Endodermal cell (in vitro differentiated cells): ENCODE measurements at regions not wholly inside any gene's neighbourhood (a gene's known extent, or its start where the extent isn't known, plus 50 kb on each side); places are given as distances from the start of the nearest gene placed in this dataset.
"Not testable (repeated sequence)": the region's sequence is repeated elsewhere in the genome, so short reads cannot be mapped to it uniquely, and the experiment has no call there.

Source experiments
- DNase-seq: peaks from one replicate; pipeline ENCODE4 v3.0.0-alpha.2; 2017
- H3K27ac ChIP-seq: 2 replicates; pipeline ENCODE4 v1.5.1; 2013; ENCODE audit warnings: mild to moderate bottlenecking, low read depth, low read length, moderate library complexity
- H3K27me3 ChIP-seq: 2 replicates; pipeline ENCODE4 v1.6.1; 2013; ENCODE audit warnings: mild to moderate bottlenecking, low read length, moderate library complexity; ENCODE audit not compliant: insufficient read depth, control insufficient read depth, poor library complexity, severe bottlenecking
- H3K36me3 ChIP-seq: 2 replicates; pipeline ENCODE4 v1.7.0; 2013; ENCODE audit warnings: mild to moderate bottlenecking, low read length, moderate library complexity; ENCODE audit not compliant: control insufficient read depth, insufficient read depth
- H3K4me1 ChIP-seq: one replicate; pipeline ENCODE4 v1.7.0; 2013; ENCODE audit warnings: low read length; ENCODE audit not compliant: control insufficient read depth, insufficient read depth
- H3K4me3 ChIP-seq: 2 replicates; pipeline ENCODE4 v1.5.1; 2013; ENCODE audit warnings: mild to moderate bottlenecking, low read length, moderate library complexity
- H3K9ac ChIP-seq: 2 replicates; pipeline ENCODE4 v1.6.1; 2013; ENCODE audit warnings: mild to moderate bottlenecking, low read length, moderate library complexity; ENCODE audit not compliant: poor library complexity, severe bottlenecking; ENCODE audit errors: extremely low read depth
- H3K9me3 ChIP-seq: 2 replicates; pipeline ENCODE4 v1.6.1; 2013; ENCODE audit warnings: mild to moderate bottlenecking, low read length, moderate library complexity; ENCODE audit not compliant: control insufficient read depth
- H3K27ac Mint-ChIP-seq: 2 replicates; pipeline ENCODE4 v1.8.0; 2020; ENCODE audit warnings: mixed read lengths
- H3K27me3 Mint-ChIP-seq: 2 replicates; pipeline ENCODE4 v1.8.0; 2021; ENCODE audit warnings: mild to moderate bottlenecking, mixed read lengths; ENCODE audit not compliant: insufficient read depth
- H3K36me3 Mint-ChIP-seq: 2 replicates; pipeline ENCODE4 v1.8.0; 2020; ENCODE audit warnings: low read depth, mixed read lengths
- H3K4me1 Mint-ChIP-seq: 2 replicates; pipeline ENCODE4 v1.8.0; 2020; ENCODE audit warnings: mixed read lengths
- H3K4me3 Mint-ChIP-seq: 2 replicates; pipeline ENCODE4 v1.8.0; 2020; ENCODE audit warnings: mild to moderate bottlenecking, moderate library complexity, mixed read lengths
- H3K9me3 Mint-ChIP-seq: 2 replicates; pipeline ENCODE4 v1.8.0; 2020; ENCODE audit warnings: mild to moderate bottlenecking, mixed read lengths
- CTCF ChIP-seq: fragments of 200-600 bp; sonication (generic); conservative IDR thresholded peaks from 2 replicates; pipeline ENCODE4 v1.5.0; 2021; ENCODE audit warnings: antibody characterized with exemption, mild to moderate bottlenecking
- WGBS, 2 experiments: methylation state at CpG; one replicate each; pipeline versions ENCODE4 v1.1.5 to v1.1.7; 2013; ENCODE audit warnings: missing lambda C conversion rate in 2 of 2, mixed read lengths in 1 of 2; ENCODE audit not compliant: insufficient coverage in 1 of 2, insufficient read length in 1 of 2; 5-methylcytosine and 5-hydroxymethylcytosine counted together

DNA sequence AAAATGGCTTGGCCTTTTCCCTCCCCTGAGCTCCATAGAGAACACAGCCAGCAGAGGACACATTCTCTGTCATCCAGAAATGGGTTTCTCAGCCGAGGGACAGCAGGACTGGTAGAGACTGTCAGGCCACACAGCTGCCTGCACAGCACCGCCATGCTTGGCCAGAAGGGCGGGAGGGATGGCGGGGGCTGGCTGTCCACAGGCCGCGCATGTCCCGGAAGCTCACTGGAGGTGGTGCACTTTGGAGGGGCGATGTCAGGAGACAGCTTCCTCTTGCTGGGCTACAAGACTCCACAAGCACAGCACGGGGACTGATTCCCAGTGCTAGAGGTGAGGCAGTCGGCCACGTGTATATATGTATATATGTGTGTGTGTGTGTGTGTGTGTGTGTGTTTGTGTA lies 125.3 kb downstream of the GOLGA6L4 start:
- WGBS, 2 experiments = no CpG with 5 or more reads among the region's 11 CpGs
- H3K9ac ChIP-seq, H3K27me3 Mint-ChIP-seq, H3K36me3 Mint-ChIP-seq, H3K27ac Mint-ChIP-seq, H3K36me3 ChIP-seq, H3K27me3 ChIP-seq, H3K9me3 ChIP-seq, H3K4me3 Mint-ChIP-seq, DNase-seq, H3K4me3 ChIP-seq, H3K4me1 Mint-ChIP-seq, H3K9me3 Mint-ChIP-seq, H3K27ac ChIP-seq, H3K4me1 ChIP-seq: not testable (repeated sequence)

- H3K4me1 ChIP-seq, H3K36me3 ChIP-seq, H3K9me3 Mint-ChIP-seq, H3K27ac ChIP-seq, DNase-seq, H3K9ac ChIP-seq, H3K4me1 Mint-ChIP-seq, H3K4me3 ChIP-seq, H3K36me3 Mint-ChIP-seq, H3K27me3 ChIP-seq, H3K9me3 ChIP-seq, H3K27ac Mint-ChIP-seq, H3K4me3 Mint-ChIP-seq: not testable (repeated sequence)
- peaks cover 12% of the 10 kb centered on the region for H3K27me3 Mint-ChIP-seq
Measured at GRCh38 chr15:84384421-84384820, 148.8 kb downstream of the GOLGA6L4 start.

DNA sequence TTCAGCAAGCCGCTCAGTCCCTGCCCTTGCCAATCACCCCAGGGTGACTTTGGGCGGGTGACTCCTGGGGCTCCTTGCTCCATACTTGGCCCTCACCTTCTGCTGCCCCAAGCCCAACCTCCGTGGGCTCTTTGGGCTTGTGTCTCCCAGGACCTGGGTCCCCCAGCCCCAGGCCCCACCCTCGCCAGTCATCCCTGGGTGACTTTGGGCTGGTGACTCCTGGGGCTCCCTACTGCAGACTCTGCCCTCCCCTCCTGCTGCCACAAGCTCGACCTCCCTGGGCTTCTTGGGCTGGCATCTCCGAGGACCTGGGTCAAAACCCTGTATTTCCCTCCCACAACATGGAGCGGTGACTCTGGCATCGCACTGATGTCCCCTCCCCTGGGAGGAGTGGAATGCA lies 151.5 kb downstream of the GOLGA6L4 start:
- H3K27ac Mint-ChIP-seq = no peak overlapping the region
- WGBS, 2 experiments = 74 to 86% methylated on average over 2 to 8 of the region's 8 CpGs

DNA sequence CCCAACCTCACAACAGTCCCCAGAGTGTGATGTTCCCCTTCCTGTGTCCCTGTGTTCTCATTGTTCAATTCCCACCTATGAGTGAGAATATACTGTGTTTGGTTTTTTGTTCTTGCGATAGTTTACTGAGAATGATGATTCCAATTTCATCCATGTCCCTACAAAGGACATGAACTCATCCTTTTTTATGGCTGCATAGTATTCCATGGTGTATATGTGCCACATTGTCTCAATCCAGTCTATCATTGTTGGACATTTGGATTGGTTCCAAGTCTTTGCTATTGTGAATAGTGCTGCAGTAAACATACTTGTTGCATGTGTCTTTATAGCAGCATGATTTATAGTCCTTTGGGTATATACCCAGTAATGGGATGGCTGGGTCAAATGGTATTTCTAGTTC lies 152.6 kb downstream of the GOLGA6L4 start:
- H3K36me3 Mint-ChIP-seq, H3K9me3 Mint-ChIP-seq: not testable (repeated sequence)
- WGBS, 2 experiments = 86% methylated on average over 1 of the region's 1 CpG; no CpG with 5 or more reads in 1 of the 2 experiments

More for the DNA sequence above, 151.5 kb downstream of the GOLGA6L4 start:
- no peak for TF ChIP-seq CTCF
- Histone ChIP-seq H3K27me3 (no peaks in the 10 kb centered on the region), H3K27ac (no peak overlapping the region), H3K4me3 (no peak overlapping the region), H3K4me1 (no peaks in the 10 kb centered on the region), H3K9me3 (no peaks in the 10 kb centered on the region), H3K9ac (no peak overlapping the region), H3K36me3 (no peaks in the 10 kb centered on the region)
- DNase-seq = peak; percentile 39
- Mint-ChIP-seq H3K36me3 (no peaks in the 10 kb centered on the region), H3K27me3 (peaks cover 27% of the 10 kb centered on the region), H3K4me1 (no peaks in the 10 kb centered on the region), H3K9me3 (peaks cover 4% of the 10 kb centered on the region), H3K4me3 (no peak overlapping the region)

GRCh38 chr15:84388638-84389037 lies 153.1 kb downstream of the GOLGA6L4 start:
- not testable (repeated sequence) for H3K9me3 Mint-ChIP-seq, H3K27ac Mint-ChIP-seq, H3K4me3 Mint-ChIP-seq, H3K9ac ChIP-seq, DNase-seq, H3K27me3 ChIP-seq, H3K4me1 Mint-ChIP-seq, H3K4me1 ChIP-seq, H3K36me3 Mint-ChIP-seq, H3K36me3 ChIP-seq, H3K27ac ChIP-seq, H3K4me3 ChIP-seq, H3K9me3 ChIP-seq
- no CpG with 5 or more reads among the region's 2 CpGs for WGBS, 2 experiments
- peaks cover 27% of the 10 kb centered on the region for H3K27me3 Mint-ChIP-seq

More for the DNA sequence above, 152.6 kb downstream of the GOLGA6L4 start:
- not testable (repeated sequence) for DNase-seq, H3K27ac ChIP-seq, H3K4me3 Mint-ChIP-seq, H3K9ac ChIP-seq, H3K27ac Mint-ChIP-seq, H3K4me1 ChIP-seq, H3K4me1 Mint-ChIP-seq, H3K9me3 ChIP-seq, H3K27me3 ChIP-seq, H3K36me3 ChIP-seq, H3K4me3 ChIP-seq
- peaks cover 27% of the 10 kb centered on the region for H3K27me3 Mint-ChIP-seq

DNA sequence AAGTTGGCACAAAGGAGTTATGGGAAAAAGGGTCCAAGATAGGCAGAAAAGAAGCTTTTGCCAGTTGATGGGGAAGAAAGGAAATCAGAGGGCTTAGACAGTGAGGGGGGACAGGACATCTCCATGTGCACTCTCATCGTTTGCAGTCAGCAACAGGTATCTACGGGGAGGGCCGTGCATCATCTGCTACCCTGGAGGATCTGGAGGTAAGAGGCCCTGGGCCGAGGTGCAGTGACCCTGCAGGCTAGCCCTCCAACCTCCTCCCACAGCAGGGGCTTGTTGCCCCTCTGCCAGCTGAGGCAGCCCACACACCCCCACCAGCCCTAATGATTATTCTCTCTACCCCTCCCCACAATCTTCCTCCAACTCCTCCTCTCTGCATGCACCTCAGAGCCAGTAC lies 154.8 kb downstream of the GOLGA6L4 start:
- not testable (repeated sequence) for H3K9me3 Mint-ChIP-seq, H3K4me3 ChIP-seq, H3K36me3 Mint-ChIP-seq, H3K27ac Mint-ChIP-seq, H3K4me1 ChIP-seq, H3K9ac ChIP-seq, H3K4me3 Mint-ChIP-seq, H3K4me1 Mint-ChIP-seq, DNase-seq, H3K9me3 ChIP-seq, H3K27me3 ChIP-seq, H3K36me3 ChIP-seq, H3K27ac ChIP-seq
- WGBS, 2 experiments = 70 to 100% methylated on average over 1 to 4 of the region's 4 CpGs
- H3K27me3 Mint-ChIP-seq = peaks cover 21% of the 10 kb centered on the region
